ENCODE measurements at regions not wholly inside any gene's neighbourhood (a gene's known extent, or its start where the extent isn't known, plus 50 kb on each side); places are given as distances from the start of the nearest gene placed in this dataset.
"Not testable (repeated sequence)": the region's sequence is repeated elsewhere in the genome, so short reads cannot be mapped to it uniquely, and the experiment has no call there.

- Histone ChIP-seq H3K4me3 (no peak overlapping the region), H3K9me3 (no peaks in the 10 kb centered on the region), H3K27ac (no peak overlapping the region), H3K4me1 (no peaks in the 10 kb centered on the region), H3K27me3 (peaks cover 0 to 3% (median 0%) of the 10 kb centered on the region in 4 donors), H3K36me3 (no peaks in the 10 kb centered on the region)
- no peak for TF ChIP-seq CTCF (IDR thresholded peaks at IDR 0.05)
- no peak for TF ChIP-seq POLR2A (IDR thresholded peaks at IDR 0.05)
- intact Hi-C loops (cut with DNase I): no loop called here
- WGBS, 2 donors: 71 to 83% methylated on average over 12 to 16 of the region's 22 CpGs
- DNase-seq: no peak
These were observed 663.9 kb upstream of the DEFB115 start for GRCh38 chr20:30593572-30593971.

- no peaks in the 10 kb centered on the region for H3K4me1 ChIP-seq
- no peak for DNase-seq
- TF ChIP-seq CTCF (IDR thresholded peaks at IDR 0.05): no peak
- WGBS, 2 donors: 85 to 92% methylated on average over 11 to 16 of the region's 18 CpGs
- no peaks in the 10 kb centered on the region for H3K9me3 ChIP-seq
- H3K4me3 ChIP-seq: no peak overlapping the region
- intact Hi-C loops (cut with DNase I): no loop called here
- peaks cover 0 to 3% (median 0%) of the 10 kb centered on the region in 4 donors for H3K27me3 ChIP-seq
- no peak overlapping the region for H3K27ac ChIP-seq
- H3K36me3 ChIP-seq: no peaks in the 10 kb centered on the region
These were observed 663.4 kb upstream of the DEFB115 start for GRCh38 chr20:30594112-30594511.

- no peak for DNase-seq
- TF ChIP-seq CTCF (IDR thresholded peaks at IDR 0.05) (no peak), POLR2A (IDR thresholded peaks at IDR 0.05) (no peak)
- no peaks in the 10 kb centered on the region for H3K9me3 ChIP-seq
- intact Hi-C loops (cut with DNase I): no loop called here
- H3K36me3 ChIP-seq: no peaks in the 10 kb centered on the region
- no peak overlapping the region for H3K27ac ChIP-seq
- H3K27me3 ChIP-seq: peaks cover 0 to 3% (median 0%) of the 10 kb centered on the region in 4 donors
- H3K4me3 ChIP-seq: no peak overlapping the region
- no peaks in the 10 kb centered on the region for H3K4me1 ChIP-seq
- 76 to 78% methylated on average over 3 of the region's 3 CpGs for WGBS, 2 donors
These were observed 661.8 kb upstream of the DEFB115 start for GRCh38 chr20:30595698-30596097.

GRCh38 chr20:30597429-30597828 is 660.0 kb upstream of the DEFB115 start:
- H3K27ac ChIP-seq; H3K9me3 ChIP-seq; H3K36me3 ChIP-seq; intact Hi-C loops (cut with DNase I); H3K27me3 ChIP-seq; DNase-seq; H3K4me1 ChIP-seq; H3K4me3 ChIP-seq: not testable (repeated sequence)
- WGBS, 2 donors: 60% methylated on average over 1 of the region's 2 CpGs; no CpG with 5 or more reads in 1 of the 2 donors

- TF ChIP-seq CTCF (IDR thresholded peaks at IDR 0.05): no peak
- no peak for TF ChIP-seq POLR2A (IDR thresholded peaks at IDR 0.05)
- H3K27ac ChIP-seq: no peak overlapping the region
- H3K9me3 ChIP-seq: no peaks in the 10 kb centered on the region
- intact Hi-C loops (cut with DNase I): no loop called here
- H3K4me1 ChIP-seq: no peaks in the 10 kb centered on the region
- peaks cover 0 to 3% (median 0%) of the 10 kb centered on the region in 4 donors for H3K27me3 ChIP-seq
- no peak for DNase-seq
- H3K36me3 ChIP-seq: no peaks in the 10 kb centered on the region
- WGBS, 2 donors: 33% methylated on average over 1 of the region's 5 CpGs; no CpG with 5 or more reads in 1 of the 2 donors
- no peak overlapping the region for H3K4me3 ChIP-seq
These were observed 658.8 kb upstream of the DEFB115 start for GRCh38 chr20:30598460-30599230.
